Ascending aorta (tissue), 2 donors: ENCODE measurements at regions not wholly inside any gene's neighbourhood (a gene's known extent, or its start where the extent isn't known, plus 50 kb on each side); places are given as distances from the start of the nearest gene placed in this dataset.

ENCODE experiments used
- DNase-seq, 2 donors: peaks; one replicate each; pipeline ENCODE4 v3.0.0-alpha.2; 2019; ENCODE audit warnings: low spot score in 2 of 2
- H3K27ac ChIP-seq, 2 donors: fragments of 200-600 bp; sonication (generic); one replicate each; pipeline ENCODE4 v1.5.1; 2016 to 2017; ENCODE audit warnings: mild to moderate bottlenecking in 1 of 2
- H3K27me3 ChIP-seq: fragments of 200-600 bp; sonication (generic); one replicate; pipeline ENCODE4 v1.5.1; 2017
- H3K36me3 ChIP-seq, 2 donors: fragments of 200-600 bp; sonication (generic); one replicate each; pipeline ENCODE4 v1.5.1; 2016
- H3K4me1 ChIP-seq, 2 donors: fragments of 200-600 bp; sonication (generic); one replicate each; pipeline ENCODE4 v1.5.1; 2016 to 2017; ENCODE audit warnings: mild to moderate bottlenecking in 1 of 2
- H3K4me3 ChIP-seq, 2 donors: fragments of 200-600 bp; sonication (generic); one replicate each; pipeline ENCODE4 v1.5.1; 2016 to 2017; ENCODE audit warnings: mild to moderate bottlenecking in 1 of 2
- H3K9me3 ChIP-seq, 2 donors: fragments of 200-600 bp; sonication (generic); one replicate each; pipeline ENCODE4 v1.5.1; 2016
- intact Hi-C: fragments of 100-400 bp; cut with DNase I; formaldehyde crosslinking; loops from one replicate; pipeline ENCODE4 v1.15.1; 2023
- TF ChIP-seq, protein P1 (sequence below), 3 experiments: fragments of 200-600 bp in 2 of 3; fragments of 450-650 bp in 1 of 3; sonication (generic) in 2 of 3; IDR thresholded peaks; one replicate each; pipeline ENCODE4 v1.5.1; 2016 to 2019; ENCODE audit warnings: antibody characterized with exemption in 3 of 3, mild to moderate bottlenecking in 1 of 3, moderate library complexity in 1 of 3

GRCh38 chr10:125294109-125294508 lies 133.7 kb upstream of the CTBP2 start:
- H3K4me1 ChIP-seq = no peaks in the 10 kb centered on the region
- TF ChIP-seq, protein P1, sequence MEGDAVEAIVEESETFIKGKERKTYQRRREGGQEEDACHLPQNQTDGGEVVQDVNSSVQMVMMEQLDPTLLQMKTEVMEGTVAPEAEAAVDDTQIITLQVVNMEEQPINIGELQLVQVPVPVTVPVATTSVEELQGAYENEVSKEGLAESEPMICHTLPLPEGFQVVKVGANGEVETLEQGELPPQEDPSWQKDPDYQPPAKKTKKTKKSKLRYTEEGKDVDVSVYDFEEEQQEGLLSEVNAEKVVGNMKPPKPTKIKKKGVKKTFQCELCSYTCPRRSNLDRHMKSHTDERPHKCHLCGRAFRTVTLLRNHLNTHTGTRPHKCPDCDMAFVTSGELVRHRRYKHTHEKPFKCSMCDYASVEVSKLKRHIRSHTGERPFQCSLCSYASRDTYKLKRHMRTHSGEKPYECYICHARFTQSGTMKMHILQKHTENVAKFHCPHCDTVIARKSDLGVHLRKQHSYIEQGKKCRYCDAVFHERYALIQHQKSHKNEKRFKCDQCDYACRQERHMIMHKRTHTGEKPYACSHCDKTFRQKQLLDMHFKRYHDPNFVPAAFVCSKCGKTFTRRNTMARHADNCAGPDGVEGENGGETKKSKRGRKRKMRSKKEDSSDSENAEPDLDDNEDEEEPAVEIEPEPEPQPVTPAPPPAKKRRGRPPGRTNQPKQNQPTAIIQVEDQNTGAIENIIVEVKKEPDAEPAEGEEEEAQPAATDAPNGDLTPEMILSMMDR (IDR thresholded peaks at IDR 0.05) = no peak
- no peaks in the 10 kb centered on the region for H3K27me3 ChIP-seq
- H3K27ac ChIP-seq = no peak overlapping the region
- H3K4me3 ChIP-seq = no peak overlapping the region
- no peak for DNase-seq
- intact Hi-C loops = no loop called here
- H3K9me3 ChIP-seq = no peaks in the 10 kb centered on the region
- H3K36me3 ChIP-seq = no peaks in the 10 kb centered on the region

GRCh38 chr10:125291836-125292235 lies 131.5 kb upstream of the CTBP2 start:
- H3K9me3 ChIP-seq = no peaks in the 10 kb centered on the region
- intact Hi-C loops = no loop called here
- DNase-seq = no peak
- no peaks in the 10 kb centered on the region for H3K4me1 ChIP-seq
- H3K4me3 ChIP-seq = no peak overlapping the region
- H3K36me3 ChIP-seq = no peaks in the 10 kb centered on the region
- no peak overlapping the region for H3K27ac ChIP-seq
- TF ChIP-seq, protein P1 (IDR thresholded peaks at IDR 0.05) = no peak
- no peaks in the 10 kb centered on the region for H3K27me3 ChIP-seq

GRCh38 chr10:125289461-125289860 lies 129.1 kb upstream of the CTBP2 start:
- TF ChIP-seq, protein P1 (IDR thresholded peaks at IDR 0.05) = no peak
- no peaks in the 10 kb centered on the region for H3K27me3 ChIP-seq
- intact Hi-C loops = no loop called here
- H3K4me3 ChIP-seq = no peak overlapping the region
- H3K36me3 ChIP-seq = no peaks in the 10 kb centered on the region
- no peak overlapping the region for H3K27ac ChIP-seq
- no peaks in the 10 kb centered on the region for H3K9me3 ChIP-seq
- DNase-seq = no peak
- no peaks in the 10 kb centered on the region for H3K4me1 ChIP-seq

DNA sequence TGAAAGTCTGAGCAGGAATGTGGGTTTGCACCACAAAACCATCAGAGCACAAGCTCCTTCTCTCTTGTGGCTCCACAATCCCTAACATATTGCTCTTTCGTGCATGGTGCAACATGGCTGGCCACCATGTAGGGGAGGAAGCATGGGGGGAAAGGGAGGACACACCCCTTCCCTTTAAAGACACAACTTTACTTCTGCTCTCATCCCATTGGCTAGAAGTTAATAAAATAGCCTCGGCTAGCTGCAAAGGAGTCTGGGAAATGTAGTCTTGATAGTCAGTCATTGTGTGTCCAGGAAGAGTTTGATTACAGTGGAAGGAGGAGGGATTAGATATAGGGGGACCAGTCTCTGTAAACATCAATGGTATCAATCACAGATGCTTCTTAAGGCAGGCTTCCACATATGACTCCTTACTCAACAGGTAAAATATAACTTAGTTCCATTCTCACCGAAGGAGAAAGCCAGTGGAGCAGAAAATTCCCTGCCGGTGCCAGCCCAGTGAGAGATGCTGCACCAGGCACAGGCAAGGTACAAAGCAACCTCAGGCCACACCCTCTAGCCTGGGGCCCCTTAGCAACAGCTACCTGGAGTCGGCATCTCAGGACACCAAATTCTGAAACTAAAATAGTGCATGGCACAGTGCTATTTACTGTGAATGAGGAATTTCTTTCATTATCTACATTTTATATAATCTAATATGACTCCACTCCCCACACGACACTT lies 124.7 kb upstream of the CTBP2 start:
- Histone ChIP-seq H3K9me3 (no peaks in the 10 kb centered on the region), H3K27me3 (no peaks in the 10 kb centered on the region), H3K27ac (no peak overlapping the region), H3K4me3 (no peak overlapping the region), H3K4me1 (no peaks in the 10 kb centered on the region), H3K36me3 (no peaks in the 10 kb centered on the region)
- intact Hi-C loops = no loop called here
- no peak for DNase-seq
- TF ChIP-seq, protein P1 (IDR thresholded peaks at IDR 0.05) = no peak

GRCh38 chr10:125283836-125284614 lies 123.7 kb upstream of the CTBP2 start:
- Histone ChIP-seq H3K27me3 (no peaks in the 10 kb centered on the region), H3K4me1 (no peaks in the 10 kb centered on the region), H3K27ac (no peak overlapping the region), H3K4me3 (no peak overlapping the region), H3K9me3 (no peaks in the 10 kb centered on the region), H3K36me3 (no peaks in the 10 kb centered on the region)
- intact Hi-C loops = no loop called here
- TF ChIP-seq, protein P1 (IDR thresholded peaks at IDR 0.05) = no peak
- no peak for DNase-seq
